HG03039 (cell line): ENCODE measurements at regions not wholly inside any gene's neighbourhood (a gene's known extent, or its start where the extent isn't known, plus 50 kb on each side); places are given as distances from the start of the nearest gene placed in this dataset.

Source experiments
- ATAC-seq: cut with Tn5 transposase; IDR thresholded peaks from one replicate; pipeline ENCODE4 v1.9.1; 2021; ENCODE audit warnings: mild to moderate bottlenecking, moderate library complexity; ENCODE audit not compliant: unreplicated experiment

GRCh38 chr12:87689196-87689595 lies 340.0 kb downstream of the C12orf50 start:
- ATAC-seq, result no peak

DNA sequence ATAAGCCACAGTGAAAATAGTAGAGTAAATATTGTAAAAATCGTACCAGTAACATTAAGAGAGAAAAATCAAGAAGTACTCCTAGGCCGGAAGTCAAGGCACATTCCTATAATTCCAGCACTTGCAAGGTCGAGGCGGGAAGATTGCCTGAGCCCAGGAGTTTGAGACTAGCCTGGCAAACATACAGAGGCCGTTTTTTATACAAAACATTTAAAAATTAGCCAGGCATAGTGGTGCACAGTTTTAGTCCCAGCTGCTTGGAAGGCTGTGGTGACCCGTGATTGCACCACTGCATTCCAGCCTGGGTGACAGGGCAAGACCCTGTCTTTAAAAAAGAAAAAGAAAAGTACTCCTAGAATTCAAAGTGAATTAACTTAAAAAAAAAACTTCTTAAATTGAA lies 341.8 kb downstream of the C12orf50 start:
- ATAC-seq, result no peak

DNA sequence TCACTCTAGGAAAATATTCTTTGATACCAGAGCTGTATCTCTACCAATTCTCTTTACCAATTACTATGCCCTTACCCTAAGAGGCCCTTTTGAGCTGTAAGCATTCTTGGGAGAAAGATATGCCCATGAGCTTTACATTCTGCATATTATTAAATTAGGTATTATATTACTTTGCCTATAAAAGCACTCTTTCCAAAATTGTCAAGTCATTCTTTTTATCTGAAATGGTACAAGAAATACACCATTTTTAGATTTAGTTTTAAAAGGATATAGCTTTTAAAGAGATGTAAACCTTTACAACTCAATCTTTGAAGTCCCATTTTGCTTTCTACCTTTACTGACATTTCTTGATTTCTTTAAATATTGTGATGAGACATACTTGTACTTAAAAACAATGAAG lies 343.5 kb downstream of the C12orf50 start:
- no peak for ATAC-seq

DNA sequence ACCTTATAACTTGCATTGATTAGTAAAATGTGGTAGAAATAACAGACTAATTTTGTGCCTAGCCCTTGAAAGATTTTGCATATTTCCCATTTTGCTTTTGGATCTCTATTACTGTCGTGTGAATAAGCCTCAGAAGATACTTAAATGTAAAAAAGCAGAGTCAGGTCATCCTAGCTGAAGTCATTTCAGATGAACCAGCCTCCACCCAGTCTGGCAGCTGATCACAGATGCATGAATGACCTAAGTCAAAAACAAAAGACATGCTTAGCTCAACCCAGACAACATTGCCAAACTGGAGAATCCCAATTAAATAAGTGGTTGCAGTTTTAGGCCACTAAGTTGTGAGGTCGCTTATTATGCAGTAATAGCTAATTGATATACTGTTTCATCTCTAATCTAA lies 349.9 kb downstream of the C12orf50 start:
- no peak for ATAC-seq

DNA sequence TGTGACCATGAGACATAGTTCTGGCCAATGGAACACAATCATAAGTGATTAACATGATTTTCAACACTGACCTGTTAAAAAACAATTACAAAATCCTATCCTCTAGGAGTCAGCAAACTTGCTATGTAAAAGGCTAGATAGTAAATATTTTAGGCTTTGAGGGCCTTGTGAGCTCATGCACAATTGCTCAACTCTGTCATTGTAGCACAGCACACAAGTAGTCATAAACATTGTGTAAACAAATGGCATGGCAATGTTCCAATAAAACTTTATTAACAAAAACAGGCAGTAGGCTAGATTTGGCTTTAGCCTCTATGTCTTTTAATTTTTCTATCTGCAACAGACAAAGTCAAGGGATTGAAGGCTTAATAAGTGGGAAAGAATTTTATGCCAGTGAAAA lies 350.7 kb downstream of the C12orf50 start:
- ATAC-seq, result no peak

DNA sequence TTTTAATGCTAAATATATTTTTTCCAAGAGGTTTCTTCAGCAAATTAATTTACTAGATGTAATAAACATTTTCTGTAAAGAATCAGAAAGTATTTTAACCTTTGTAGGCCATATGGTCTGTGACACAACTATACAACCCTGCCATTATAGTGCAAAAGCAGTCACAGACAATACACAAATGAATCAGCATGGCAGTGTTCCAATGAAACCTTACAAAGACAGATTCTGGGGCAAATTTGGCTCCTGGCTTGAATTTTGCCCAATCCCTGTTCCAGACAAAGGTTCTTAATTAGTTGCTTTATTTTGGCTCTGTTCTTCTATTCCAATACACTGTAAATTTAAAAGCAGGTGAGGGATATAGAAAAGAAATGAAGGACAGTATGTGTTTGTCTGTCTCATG lies 352.5 kb downstream of the C12orf50 start:
- no peak for ATAC-seq

GRCh38 chr12:87671757-87672156 lies 357.4 kb downstream of the C12orf50 start:
- no peak for ATAC-seq

- no peak for ATAC-seq
Measured at GRCh38 chr12:87670448-87670847, 358.8 kb downstream of the C12orf50 start.

GRCh38 chr12:87667378-87667777 lies 361.8 kb downstream of the C12orf50 start:
- ATAC-seq, result no peak

DNA sequence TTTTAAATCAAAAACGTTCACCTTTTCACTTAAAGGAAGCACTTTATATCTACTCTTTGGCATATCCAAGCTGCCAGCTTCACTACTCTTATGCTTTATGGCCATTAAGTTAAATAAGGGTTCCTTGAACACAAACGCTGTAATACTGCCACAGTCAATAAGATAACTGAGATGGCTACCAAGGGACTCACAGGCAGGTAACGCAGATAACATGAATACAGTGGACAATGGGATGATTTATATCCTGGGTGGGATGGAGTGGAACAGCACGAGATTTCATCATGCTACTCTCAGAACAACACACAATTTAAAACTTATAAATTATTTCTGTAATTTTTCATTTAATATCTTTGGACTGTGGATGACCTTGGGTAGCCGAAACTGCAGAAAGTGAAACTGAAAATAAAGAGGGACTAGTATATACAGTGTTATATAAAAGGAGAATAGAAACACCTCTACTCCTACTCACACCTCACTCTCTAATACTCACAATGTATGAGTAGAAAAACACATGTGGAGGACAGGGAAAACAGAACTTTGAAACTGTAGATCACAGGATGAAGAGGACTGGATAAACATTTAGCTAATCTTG lies 367.3 kb downstream of the C12orf50 start:
- peak; percentile 73 for ATAC-seq

DNA sequence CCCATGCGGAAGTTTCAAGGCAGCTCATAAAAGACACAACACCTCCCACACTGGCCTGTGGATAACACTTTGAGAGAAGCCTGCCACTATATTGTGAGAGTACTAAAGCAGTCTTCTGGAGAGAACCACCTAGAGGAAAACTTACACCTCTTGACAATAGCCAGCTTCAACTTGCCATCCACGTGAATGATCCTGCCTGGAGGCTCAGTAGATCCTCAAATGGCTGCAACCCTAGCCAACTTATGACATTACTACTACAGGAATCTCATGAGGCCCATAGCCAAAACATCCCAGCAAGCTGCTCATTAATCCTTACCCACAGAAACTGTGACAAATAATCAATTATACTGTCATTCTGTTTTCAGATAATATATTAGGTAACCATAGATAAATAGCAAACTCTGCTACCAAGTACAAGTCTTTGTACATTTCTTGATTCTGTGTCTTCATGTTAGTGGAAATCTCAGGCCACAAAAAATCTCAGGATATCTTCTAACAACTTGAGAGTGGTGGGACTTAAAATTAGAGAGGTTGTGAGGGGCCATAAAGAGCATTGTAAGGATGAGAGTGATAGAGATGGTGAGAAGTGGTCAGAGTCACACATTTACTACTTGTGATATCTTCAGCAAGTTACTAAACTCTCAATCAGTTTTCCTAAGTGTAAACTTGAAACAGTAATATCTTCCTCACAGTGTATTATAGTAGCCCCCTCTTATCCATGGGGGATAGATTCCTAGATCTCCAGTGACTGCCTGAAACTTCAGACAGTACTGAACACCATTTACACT lies 368.0 kb downstream of the C12orf50 start:
- no peak for ATAC-seq

GRCh38 chr12:87660291-87660690 lies 368.9 kb downstream of the C12orf50 start:
- no peak for ATAC-seq

DNA sequence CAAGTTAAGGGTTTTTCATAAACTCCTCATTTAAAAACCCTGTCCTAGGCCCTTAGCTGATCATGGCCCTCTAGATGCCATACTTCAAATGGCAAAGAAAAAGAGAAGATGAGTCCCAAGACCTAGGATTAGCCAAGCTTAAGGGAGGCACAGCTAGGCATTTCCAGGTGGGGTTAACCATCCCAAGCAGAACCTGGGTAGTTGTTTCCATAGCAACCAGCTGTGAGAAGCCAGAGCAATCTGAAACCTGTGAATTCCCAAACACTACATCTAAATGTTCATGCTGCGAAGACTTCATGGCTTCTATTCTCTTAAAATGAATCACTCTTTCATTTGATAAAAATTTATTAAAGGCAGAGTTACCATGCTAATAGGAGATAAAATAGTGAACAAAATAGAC lies 372.9 kb downstream of the C12orf50 start:
- ATAC-seq, result no peak

DNA sequence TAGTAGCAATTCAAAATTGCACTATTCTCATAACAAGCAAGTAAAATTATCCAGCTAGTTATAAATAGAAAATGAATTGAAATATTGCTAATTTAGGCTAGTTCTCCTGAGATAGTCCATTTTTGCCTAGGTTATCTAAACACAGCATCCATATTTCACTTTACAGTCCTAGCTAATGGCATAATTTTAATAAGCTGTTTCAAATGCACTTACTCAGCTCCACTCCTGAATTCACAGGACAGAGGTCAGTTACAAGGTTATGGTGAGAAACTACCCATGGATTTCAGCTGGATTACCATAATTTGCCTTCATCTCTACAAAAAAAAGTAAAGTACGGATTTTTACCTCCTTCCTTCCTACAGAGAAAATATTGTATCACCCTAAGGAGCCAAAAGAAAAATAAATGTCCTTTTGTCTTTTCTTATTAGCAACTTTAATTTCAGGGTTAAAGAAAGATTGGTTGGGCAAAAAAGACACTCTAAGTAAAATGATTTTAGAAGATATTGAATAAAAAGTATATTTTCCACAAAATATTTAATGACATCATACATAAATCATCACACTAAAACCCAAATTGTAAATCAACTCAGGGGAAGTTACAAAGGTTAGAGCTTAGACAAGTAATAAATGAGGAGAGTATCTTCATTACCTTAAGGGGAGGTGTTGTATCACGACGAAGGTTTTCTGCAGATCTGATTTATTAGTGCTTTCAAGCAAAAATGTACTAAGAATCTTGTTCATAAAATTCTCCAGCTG lies 377.4 kb downstream of the C12orf50 start:
- no peak for ATAC-seq

DNA sequence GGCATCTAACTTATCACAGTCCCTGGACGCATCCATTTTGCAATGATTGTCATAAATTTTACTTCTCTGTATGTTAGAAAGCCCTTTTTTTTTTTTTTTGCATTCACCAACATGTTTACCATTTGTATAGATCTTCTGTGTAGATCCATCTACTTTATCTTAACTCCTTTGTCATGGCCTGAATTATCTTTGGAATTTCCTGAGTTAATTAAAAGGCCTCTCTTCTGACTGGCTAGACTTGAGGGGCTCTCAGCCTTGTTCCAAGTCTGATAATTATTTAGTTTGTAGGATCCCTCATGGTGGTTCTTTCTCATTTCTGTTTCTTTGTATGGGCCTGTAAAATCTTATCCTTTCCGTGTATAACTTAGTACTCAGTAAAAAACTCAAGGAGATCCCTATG lies 387.0 kb downstream of the C12orf50 start:
- ATAC-seq, result no peak

DNA sequence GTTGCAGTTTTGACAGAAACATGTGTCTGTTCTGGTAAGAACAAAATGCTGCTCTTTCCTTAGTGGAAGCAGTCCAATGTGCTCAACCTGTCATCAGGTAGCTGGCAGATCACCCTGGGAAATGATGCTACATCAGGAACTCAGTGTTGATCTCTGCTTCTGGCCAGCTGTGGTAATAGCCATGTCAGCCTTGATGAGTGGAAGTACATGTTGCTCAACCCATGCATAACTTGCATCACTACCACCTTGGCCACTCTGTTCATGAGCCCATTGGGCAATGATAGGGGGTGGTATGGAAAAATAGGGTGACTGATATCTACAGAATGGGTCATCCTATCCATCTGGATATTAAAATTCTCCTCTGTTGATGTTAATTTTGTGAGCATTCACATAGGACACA lies 411.0 kb downstream of the C12orf50 start:
- no peak for ATAC-seq

DNA sequence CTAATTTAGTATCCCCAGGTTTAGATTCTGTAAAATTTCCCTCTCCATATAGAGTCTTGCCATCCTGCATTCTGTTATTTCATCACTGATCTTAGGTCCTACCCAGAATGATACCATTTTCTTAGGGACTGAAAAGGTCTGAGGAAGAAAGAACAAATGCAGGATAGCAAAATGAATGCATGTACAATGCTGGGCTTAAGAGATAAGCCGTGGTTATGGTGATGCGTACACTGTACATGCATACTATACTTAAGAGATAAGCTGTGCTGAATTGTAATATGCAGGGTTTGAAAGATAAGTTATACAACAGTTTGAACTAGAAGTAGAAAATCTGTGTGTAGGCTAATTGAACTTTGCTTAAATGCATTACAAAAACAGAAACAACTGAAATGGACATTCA lies 416.2 kb downstream of the C12orf50 start:
- no peak for ATAC-seq

DNA sequence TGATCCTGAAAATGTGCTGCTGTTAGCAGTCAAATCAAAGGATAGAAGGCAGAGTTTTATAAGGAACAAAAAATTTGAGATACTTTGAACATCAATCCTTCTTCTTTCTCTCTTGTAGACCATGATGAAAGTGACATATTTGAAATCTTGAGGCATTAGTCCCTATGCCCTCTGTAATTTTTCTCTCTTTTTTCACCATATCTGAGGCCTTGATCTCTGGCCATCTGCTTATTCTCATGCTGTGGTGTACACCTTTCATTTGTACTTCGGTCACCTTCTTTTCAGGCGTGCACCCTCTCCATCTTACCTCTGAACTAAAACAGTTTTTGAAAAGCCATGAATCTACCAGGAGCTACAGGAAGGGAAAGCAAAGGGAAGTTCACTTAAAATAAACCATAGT lies 420.9 kb downstream of the C12orf50 start:
- no peak for ATAC-seq

DNA sequence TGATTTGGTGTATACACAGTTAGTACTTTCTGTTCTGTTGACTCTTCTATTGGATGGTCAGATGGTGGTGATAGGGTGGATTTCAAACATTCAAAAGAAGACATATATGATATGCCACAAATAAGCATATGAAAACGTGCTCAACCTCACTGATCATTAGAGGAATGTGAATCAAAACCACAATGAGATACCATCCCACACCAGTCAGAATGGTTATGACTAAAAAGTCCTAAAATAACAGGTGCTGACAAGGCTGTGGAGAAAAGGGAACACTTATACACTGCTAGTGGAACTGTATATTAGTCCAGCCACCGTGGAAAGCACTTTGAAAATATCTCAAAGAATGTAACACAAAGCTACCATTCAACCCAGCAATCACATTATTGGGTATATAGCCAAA lies 425.5 kb downstream of the C12orf50 start:
- ATAC-seq, result no peak

GRCh38 chr12:87599459-87599858 lies 429.7 kb downstream of the C12orf50 start:
- ATAC-seq, result no peak

DNA sequence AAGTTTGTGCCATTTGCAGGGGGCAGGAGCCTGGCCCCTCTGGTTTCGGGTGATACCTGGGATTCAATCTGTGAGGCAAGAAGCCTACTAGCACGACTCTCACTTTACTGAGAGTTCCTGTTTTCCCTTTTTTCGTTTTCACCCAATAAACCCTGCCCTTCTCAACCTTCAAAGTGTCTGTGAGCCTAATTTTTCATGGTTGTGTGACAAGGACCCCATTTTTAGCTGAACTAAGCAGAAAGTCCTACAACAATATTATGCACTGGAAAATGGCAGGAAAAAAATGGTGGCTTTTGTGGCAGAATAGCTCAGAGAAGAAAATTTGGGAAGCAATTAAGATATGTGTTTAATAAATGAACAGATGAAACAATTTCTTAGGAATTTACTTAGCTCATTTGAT lies 432.1 kb downstream of the C12orf50 start:
- no peak for ATAC-seq

- no peak for ATAC-seq
Measured at GRCh38 chr12:87596636-87597035, 432.6 kb downstream of the C12orf50 start.
